Neural progenitor cell (in vitro differentiated cells): ENCODE measurements at regions not wholly inside any gene's neighbourhood (a gene's known extent, or its start where the extent isn't known, plus 50 kb on each side); places are given as distances from the start of the nearest gene placed in this dataset.

ENCODE experiments used
- CTCF ChIP-seq: fragments of 200-600 bp; sonication (generic); IDR thresholded peaks from 2 replicates; pipeline ENCODE4 v1.5.1; 2017; ENCODE audit warnings: antibody characterized with exemption, mild to moderate bottlenecking
- EZH2 ChIP-seq: fragments of 200-600 bp; sonication (generic); IDR thresholded peaks from 2 replicates; pipeline ENCODE4 v1.6.1; 2017; ENCODE audit warnings: antibody characterized with exemption, mild to moderate bottlenecking, moderate library complexity
- EZH2phosphoT487 ChIP-seq: fragments of 200-600 bp; sonication (generic); IDR thresholded peaks from 2 replicates; pipeline ENCODE4 v1.6.1; 2017; ENCODE audit warnings: antibody characterized with exemption

GRCh38 chr3:124372775-124373174 is 357.5 kb upstream of the UMPS start:
- TF ChIP-seq CTCF: no peak
- TF ChIP-seq EZH2phosphoT487: no peak
- no peak for TF ChIP-seq EZH2
